GM23338 (cell line): ENCODE measurements at regions not wholly inside any gene's neighbourhood (a gene's known extent, or its start where the extent isn't known, plus 50 kb on each side); places are given as distances from the start of the nearest gene placed in this dataset.

Source experiments
- CREB1 ChIP-seq: fragments of 250-450 bp; sonication (Bioruptor Pico); IDR thresholded peaks from 2 replicates; pipeline ENCODE4 v1.5.0; 2020; ENCODE audit warnings: low read depth, mild to moderate bottlenecking, moderate library complexity
- JUNB ChIP-seq: IDR thresholded peaks from one replicate; pipeline ENCODE4 v1.6.1; 2016; ENCODE audit warnings: antibody characterized with exemption; ENCODE audit not compliant: unreplicated experiment
- NANOG ChIP-seq: IDR thresholded peaks from 2 replicates; pipeline ENCODE4 v1.6.1; 2016; ENCODE audit warnings: antibody characterized with exemption, borderline replicate concordance
- STAT1 ChIP-seq: IDR thresholded peaks from one replicate; pipeline ENCODE4 v1.6.1; 2016; ENCODE audit warnings: antibody characterized with exemption; ENCODE audit not compliant: unreplicated experiment
- TF ChIP-seq, protein P1 (sequence below), 2 experiments: fragments of 200-600 bp in 1 of 2; sonication (generic) in 1 of 2; conservative IDR thresholded peaks; 2 replicates each; pipeline versions ENCODE4 v1.5.1 to v1.6.1; 2016 to 2017; ENCODE audit warnings: antibody characterized with exemption in 2 of 2, low read depth in 2 of 2, mild to moderate bottlenecking in 2 of 2, moderate library complexity in 1 of 2

DNA sequence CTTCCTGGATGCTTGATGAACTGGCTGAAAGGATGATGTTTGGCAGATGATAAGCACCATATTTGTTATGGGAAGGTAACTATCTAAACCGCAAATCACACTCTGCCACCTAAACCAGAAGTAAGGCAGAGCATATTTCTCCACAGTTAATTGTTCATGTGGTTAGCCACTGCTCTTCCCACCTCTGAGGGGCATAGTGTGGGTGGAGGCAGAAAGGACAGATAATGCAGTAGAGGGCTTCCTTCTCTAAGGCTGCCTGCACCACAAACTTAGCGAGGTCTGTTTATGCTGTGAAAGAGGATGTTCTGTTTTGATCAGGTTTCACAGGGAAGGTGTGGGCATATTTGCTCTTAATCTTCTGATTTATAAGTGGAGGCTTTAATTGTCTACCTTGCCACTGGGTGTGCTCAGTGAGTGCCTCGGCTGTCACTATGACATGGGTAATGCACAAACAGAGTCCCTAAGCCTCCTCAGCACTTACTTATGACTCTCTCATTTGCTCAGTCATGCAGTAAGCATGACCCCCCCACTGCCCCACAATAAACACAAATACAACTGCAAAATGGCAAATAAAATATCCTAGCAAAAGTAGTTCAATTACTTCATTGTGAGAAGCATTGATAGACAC is 401.0 kb downstream of the TMA16 start:
- TF ChIP-seq, protein P1, sequence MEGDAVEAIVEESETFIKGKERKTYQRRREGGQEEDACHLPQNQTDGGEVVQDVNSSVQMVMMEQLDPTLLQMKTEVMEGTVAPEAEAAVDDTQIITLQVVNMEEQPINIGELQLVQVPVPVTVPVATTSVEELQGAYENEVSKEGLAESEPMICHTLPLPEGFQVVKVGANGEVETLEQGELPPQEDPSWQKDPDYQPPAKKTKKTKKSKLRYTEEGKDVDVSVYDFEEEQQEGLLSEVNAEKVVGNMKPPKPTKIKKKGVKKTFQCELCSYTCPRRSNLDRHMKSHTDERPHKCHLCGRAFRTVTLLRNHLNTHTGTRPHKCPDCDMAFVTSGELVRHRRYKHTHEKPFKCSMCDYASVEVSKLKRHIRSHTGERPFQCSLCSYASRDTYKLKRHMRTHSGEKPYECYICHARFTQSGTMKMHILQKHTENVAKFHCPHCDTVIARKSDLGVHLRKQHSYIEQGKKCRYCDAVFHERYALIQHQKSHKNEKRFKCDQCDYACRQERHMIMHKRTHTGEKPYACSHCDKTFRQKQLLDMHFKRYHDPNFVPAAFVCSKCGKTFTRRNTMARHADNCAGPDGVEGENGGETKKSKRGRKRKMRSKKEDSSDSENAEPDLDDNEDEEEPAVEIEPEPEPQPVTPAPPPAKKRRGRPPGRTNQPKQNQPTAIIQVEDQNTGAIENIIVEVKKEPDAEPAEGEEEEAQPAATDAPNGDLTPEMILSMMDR (conservative IDR thresholded peaks at IDR 0.05; ENCODE audit: low read depth in 2 of 2), result no peak
- TF ChIP-seq JUNB (no peak), CREB1 (no peak), NANOG (no peak), STAT1 (no peak)
